GM19240 (cell line): ENCODE measurements at regions not wholly inside any gene's neighbourhood (a gene's known extent, or its start where the extent isn't known, plus 50 kb on each side); places are given as distances from the start of the nearest gene placed in this dataset.
"Not testable (repeated sequence)": the region's sequence is repeated elsewhere in the genome, so short reads cannot be mapped to it uniquely, and the experiment has no call there.

Source experiments
- DNase-seq: peaks from one replicate; pipeline ENCODE4 v3.0.0; 2011; ENCODE audit warnings: low spot score; ENCODE audit not compliant: insufficient read length

DNA sequence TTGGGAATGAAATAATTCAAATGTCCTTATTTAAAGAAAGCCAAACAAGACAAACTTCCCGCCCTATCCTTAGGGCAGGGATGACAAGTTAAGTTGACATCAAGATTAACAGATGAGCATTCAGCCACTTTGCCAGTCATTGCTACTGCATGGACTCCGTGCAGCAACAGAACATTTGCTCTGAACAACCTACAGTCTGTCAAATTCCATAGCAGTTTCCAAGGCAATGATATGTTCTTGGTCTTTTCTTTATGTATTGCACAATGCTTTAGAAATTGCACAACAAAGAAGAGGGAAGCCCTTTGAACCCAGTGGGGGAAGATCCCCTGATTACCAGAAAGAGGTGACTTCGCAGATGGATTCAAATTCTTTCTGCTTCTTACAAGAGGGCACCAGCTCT is 269.8 kb downstream of the BCAT1 start:
- DNase-seq = no peak

DNA sequence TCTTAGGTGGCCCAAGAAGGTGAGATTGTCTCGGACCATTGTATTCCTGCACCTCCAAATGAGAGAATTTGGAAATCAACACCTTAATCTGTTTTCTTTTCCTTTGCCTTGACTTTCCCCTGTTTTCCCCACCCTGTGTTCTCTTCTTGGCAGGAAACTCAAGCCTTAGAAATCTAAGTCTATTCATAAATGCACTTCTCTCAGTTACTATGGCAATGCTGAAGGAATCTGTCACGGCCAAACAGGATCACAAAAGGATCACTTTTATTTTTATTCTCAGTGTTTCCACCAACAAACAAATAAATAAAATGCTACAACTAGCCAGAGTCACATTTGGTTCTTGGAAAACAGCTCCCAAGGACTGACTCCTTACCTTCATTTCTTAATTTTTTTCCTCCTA is 270.5 kb downstream of the BCAT1 start:
- no peak for DNase-seq

DNA sequence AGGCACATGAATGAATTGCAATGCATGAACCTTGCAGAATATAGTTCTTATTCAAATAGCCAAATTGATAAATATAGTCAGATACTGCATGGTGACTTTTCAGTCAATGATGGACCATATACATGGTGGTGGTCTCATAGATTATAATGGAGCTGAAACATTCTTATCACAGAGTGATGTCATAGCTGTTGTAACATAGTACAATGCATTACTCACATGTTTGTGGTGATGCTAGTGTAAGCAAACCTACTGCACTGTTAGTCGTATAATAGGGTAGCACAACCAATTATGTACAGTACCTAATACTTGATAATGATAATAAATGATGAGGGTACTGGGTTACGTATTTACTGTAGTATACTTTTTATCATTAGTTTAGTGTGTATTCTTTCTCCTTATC is 280.3 kb downstream of the BCAT1 start:
- no peak for DNase-seq

DNA sequence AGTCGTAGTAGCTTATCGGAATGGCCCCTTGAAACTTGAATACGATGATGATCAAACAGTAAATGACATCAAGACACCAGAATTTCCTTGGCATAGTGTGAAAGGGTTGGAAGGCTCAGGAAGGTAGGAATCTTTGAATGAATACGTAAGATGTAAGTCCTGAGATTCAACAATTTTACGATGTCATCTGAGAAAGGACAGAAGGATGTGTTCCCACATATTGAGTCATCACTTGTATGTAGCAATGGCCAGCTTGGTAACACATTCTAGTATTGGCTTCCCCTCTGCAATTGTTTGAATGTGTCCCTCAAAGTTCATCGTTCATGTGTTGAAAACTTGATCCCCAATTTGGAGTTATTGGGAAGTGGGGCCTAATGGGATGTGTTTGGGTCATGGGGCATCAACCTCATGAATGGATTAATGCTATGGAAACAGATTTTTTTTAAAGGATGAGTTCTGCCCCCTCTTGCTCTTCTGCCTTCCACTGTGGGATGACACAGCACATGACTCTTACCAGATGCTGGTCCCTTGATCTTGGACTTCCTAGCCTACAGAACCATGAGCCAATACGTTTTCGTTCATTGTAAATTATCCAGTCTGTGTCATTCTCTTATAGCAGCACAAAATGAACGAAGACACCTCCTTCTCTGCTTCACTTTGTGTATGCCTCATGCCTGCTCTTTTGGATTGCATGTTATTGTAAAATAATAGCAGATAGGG is 284.6 kb downstream of the BCAT1 start:
- DNase-seq = no peak

DNA sequence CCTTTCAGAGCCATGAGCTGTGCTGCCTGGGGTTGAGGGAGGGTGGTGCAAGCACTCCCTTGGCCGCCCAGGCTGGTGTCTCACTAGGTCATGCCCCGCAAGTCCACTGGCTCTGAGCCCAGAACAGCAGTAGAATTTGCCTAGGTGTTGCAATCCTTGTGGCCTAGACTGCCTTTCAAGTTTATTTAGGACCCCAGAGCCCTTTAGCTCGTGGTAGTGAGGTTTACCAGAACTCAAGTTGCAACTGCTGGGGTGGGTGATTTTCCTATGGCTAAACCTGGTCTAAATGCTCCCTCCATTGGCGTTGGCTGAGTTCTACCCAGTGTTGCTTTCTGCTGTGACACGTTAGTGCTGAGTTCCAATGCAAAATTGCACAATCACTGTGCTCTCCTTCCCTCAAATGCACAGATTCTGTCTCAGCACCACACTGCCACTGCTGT is 287.2 kb downstream of the BCAT1 start:
- DNase-seq = no peak

- no peak for DNase-seq
Observed at GRCh38 chr12:24659016-24659415, 289.9 kb downstream of the BCAT1 start.

DNA sequence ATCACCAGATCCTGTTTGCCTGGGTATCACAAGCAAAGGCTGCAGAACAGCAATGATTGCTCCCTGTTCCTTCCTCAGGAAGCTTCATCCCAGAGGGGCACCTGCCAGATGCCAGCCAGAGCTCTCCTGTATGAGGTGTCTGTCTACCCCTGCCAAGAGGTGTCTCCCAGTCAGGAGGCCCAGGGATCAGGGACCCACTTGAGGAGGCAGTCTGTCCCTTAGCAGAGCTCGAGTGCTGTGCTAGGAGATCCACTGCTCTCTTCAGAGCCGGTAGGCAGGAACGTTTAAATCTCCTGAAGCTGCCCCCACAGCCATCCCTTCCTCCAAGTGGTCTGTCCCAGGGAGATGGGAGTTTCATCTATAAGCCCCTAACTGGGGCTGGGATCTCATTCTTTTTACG is 294.6 kb downstream of the BCAT1 start:
- DNase-seq = not testable (repeated sequence)

DNA sequence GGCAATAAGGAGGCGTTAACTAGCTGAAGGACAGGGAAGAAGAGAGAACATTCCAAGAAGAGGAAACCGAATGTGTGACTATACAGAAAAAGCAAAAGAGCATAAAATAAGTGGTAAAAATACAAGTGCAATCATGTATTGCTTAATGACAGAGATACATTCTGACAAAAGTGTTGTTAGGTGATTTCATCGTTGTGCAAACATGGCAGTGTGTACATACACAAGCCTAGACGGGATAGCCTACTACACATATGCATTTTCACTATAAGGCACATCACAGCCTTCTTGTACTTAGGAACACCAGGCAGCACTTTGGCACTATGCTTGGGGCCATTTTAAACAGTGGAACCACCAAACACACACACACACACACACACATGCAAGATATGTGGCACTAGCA is 299.3 kb downstream of the BCAT1 start:
- DNase-seq = no peak

- no peak for DNase-seq
Observed at GRCh38 chr12:24649209-24649608, 299.7 kb downstream of the BCAT1 start.

DNA sequence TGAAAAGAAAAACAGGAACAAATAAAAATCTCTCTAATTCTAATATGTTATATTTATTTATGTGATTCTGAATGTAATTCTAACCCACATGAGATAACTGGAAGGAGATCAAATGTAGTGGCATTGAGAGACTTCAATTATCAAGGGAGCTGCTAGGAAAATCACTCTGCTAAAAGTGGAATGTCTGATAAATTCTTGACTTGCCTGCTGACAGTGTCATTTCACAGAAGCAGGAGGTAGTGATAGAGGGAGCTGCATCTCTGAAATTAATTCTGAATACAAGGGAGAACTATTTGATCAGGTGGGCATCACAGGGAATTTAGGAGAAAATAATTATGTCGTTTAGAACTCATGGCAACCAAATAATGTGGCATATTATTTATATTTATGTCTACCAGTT is 303.6 kb downstream of the BCAT1 start:
- no peak for DNase-seq

DNA sequence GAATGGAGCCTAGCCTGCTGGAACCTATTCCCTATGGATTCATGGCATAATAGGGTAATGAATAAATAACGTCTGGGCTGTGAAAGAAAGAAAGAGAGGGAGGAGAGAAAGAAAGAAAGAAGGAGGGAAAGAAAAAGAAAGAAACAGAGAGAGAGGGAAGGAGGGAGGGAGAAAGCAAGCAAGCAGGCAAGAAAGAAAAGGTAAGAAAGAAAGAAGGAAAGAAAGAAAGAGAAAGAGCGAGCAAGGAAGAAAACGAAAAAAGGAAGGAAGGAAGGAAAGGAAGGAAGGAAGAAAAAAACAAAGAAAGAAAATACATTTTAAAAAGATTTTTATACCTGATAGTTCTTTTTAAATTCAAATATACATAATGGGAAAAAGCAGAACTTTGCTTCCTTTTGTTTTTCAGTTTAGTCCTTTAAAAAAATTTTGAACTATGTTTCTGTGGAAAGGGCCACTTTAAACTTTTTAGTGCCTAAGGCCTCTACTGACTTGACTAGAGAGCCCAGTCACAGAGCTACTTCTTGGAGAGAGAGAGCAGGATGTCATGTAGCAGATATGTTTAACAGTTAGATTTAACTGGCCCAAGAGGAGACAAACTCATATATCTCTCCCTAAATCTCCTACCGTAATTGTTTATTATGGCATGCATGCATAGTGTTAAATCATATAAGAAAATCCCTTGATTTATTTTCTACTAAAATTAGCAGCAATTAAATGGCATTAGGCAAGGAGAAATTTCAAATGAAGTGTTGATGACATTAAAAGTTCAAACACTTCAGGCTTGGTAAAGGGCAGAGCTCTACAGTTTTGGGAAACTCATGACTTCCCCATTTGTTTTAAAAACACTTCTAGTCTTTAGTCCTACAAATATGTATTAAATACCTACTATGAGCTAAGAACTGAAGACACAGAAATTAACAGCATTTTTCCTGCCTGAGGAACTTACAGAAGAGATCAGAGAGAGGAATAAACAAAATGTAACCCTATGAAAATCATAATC is 305.5 kb downstream of the BCAT1 start:
- DNase-seq = no peak

- DNase-seq = no peak
Observed at GRCh38 chr12:24639641-24640040, 309.3 kb downstream of the BCAT1 start.

- no peak for DNase-seq
Observed at GRCh38 chr12:24632466-24632865, 316.4 kb downstream of the BCAT1 start.

- DNase-seq = no peak
Observed at GRCh38 chr12:24631676-24632426, 317.1 kb downstream of the BCAT1 start.

- DNase-seq = no peak
Observed at GRCh38 chr12:24630856-24631255, 318.0 kb downstream of the BCAT1 start.

GRCh38 chr12:24630446-24630845 is 318.5 kb downstream of the BCAT1 start:
- no peak for DNase-seq

DNA sequence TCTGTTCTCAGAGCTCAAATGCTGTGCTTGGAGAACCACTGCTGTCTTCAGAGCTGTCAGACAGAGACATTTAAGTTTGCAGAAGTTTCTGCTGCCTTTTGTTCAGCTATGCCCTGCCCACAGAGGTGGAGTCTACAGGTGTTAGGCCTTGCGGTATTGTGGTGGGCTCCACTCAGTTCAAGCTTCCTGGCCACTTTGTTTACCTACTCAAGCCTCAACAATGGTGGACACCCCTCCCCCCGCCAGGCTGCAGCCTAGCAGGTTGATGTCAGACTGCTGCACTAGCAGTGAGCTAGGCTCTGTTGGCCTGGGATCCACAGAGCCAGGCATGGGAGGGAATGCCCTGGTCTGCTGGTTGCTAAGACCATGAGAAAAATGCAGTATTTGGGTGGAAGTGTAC is 323.8 kb downstream of the BCAT1 start:
- no peak for DNase-seq

DNA sequence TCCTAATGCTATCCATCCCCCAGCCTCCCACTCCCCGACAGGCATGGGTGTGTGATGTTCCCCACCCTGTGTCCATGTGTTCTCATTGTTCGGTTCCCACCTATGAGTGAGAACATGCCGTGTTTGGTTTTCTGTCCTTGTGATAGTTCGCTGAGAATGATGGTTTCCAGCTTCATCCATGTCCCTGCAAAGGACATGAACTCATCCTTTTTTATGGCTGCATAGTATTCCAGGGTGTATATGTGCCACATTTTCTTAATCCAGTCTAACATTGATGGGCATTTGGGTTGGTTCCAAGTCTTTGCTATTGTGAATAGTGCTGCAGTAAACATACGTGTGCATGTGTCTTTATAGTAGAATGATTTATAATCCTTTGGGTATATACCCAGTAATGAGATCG is 328.9 kb downstream of the BCAT1 start:
- DNase-seq = not testable (repeated sequence)

- DNase-seq = no peak
Observed at GRCh38 chr12:24617471-24617870, 331.4 kb downstream of the BCAT1 start.

- DNase-seq = no peak
Observed at GRCh38 chr12:24615967-24616411, 332.9 kb downstream of the BCAT1 start.

GRCh38 chr12:24608637-24609285 is 340.1 kb downstream of the BCAT1 start:
- DNase-seq = no peak
